ENCODE measurements at regions not wholly inside any gene's neighbourhood (a gene's known extent, or its start where the extent isn't known, plus 50 kb on each side); places are given as distances from the start of the nearest gene placed in this dataset.

GRCh38 chr7:115293628-115294240, 371.8 kb downstream of the MDFIC start:
- TF ChIP-seq POLR2AphosphoS5 (IDR thresholded peaks at IDR 0.05; ENCODE audit: low read depth) (no peak), CTCF (IDR thresholded peaks at IDR 0.05; ENCODE audit: insufficient read depth, low read length) (no peak), GABPA (IDR thresholded peaks at IDR 0.05; ENCODE audit: low read depth) (no peak)
- TF ChIP-seq, protein P1, sequence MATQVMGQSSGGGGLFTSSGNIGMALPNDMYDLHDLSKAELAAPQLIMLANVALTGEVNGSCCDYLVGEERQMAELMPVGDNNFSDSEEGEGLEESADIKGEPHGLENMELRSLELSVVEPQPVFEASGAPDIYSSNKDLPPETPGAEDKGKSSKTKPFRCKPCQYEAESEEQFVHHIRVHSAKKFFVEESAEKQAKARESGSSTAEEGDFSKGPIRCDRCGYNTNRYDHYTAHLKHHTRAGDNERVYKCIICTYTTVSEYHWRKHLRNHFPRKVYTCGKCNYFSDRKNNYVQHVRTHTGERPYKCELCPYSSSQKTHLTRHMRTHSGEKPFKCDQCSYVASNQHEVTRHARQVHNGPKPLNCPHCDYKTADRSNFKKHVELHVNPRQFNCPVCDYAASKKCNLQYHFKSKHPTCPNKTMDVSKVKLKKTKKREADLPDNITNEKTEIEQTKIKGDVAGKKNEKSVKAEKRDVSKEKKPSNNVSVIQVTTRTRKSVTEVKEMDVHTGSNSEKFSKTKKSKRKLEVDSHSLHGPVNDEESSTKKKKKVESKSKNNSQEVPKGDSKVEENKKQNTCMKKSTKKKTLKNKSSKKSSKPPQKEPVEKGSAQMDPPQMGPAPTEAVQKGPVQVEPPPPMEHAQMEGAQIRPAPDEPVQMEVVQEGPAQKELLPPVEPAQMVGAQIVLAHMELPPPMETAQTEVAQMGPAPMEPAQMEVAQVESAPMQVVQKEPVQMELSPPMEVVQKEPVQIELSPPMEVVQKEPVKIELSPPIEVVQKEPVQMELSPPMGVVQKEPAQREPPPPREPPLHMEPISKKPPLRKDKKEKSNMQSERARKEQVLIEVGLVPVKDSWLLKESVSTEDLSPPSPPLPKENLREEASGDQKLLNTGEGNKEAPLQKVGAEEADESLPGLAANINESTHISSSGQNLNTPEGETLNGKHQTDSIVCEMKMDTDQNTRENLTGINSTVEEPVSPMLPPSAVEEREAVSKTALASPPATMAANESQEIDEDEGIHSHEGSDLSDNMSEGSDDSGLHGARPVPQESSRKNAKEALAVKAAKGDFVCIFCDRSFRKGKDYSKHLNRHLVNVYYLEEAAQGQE (IDR thresholded peaks at IDR 0.05; ENCODE audit: insufficient replicate concordance, low read depth), result peak; percentile 67
- DNase-seq (ENCODE audit: low read depth in 1 of 2, low spot score in 1 of 2), result no peak

GRCh38 chr7:115292381-115292780, 370.5 kb downstream of the MDFIC start:
- DNase-seq (ENCODE audit: low read depth in 1 of 2, low spot score in 1 of 2), result no peak
- TF ChIP-seq, protein P1 (IDR thresholded peaks at IDR 0.05; ENCODE audit: insufficient replicate concordance, low read depth), result no peak
- TF ChIP-seq POLR2AphosphoS5 (IDR thresholded peaks at IDR 0.05; ENCODE audit: low read depth), result no peak
- TF ChIP-seq CTCF (IDR thresholded peaks at IDR 0.05; ENCODE audit: insufficient read depth, low read length), result no peak
- TF ChIP-seq GABPA (IDR thresholded peaks at IDR 0.05; ENCODE audit: low read depth), result no peak
- TF ChIP-seq SPI1 (IDR thresholded peaks at IDR 0.05; ENCODE audit: borderline replicate concordance, low read depth), result no peak
- Histone ChIP-seq H3K4me3 (replicated peaks; ENCODE audit: insufficient read depth, low read length) (no peak overlapping the region), H3K27me3 (ENCODE audit: insufficient read depth, poor library complexity, severe bottlenecking) (no peaks in the 10 kb centered on the region), H3K27ac (replicated peaks) (no peak overlapping the region)

More at GRCh38 chr7:115293628-115294240, 371.8 kb downstream of the MDFIC start:
- Histone ChIP-seq H3K4me3 (replicated peaks; ENCODE audit: insufficient read depth, low read length) (no peak overlapping the region), H3K27me3 (ENCODE audit: insufficient read depth, poor library complexity, severe bottlenecking) (no peaks in the 10 kb centered on the region), H3K27ac (replicated peaks) (no peak overlapping the region)

DNA sequence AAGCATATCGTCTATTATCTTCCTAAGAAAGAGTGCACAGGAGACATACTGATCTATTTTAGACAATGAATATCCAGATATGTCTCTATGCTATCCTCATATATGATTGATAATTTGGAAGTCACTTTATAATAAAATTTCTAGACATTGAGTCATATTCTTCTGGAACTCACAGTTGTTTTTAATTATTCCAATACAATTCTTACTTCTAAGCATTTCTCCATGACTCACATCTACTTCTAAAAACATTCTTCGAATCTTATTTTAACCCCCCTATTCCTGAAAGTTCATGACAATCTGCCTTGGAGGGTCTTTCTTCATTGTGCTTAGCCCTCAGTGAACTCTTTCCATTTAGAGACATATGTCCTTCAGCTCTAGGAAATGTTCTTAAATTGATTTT, 368.1 kb downstream of the MDFIC start:
- no peak overlapping the region for H3K27ac ChIP-seq (replicated peaks)
- no peaks in the 10 kb centered on the region for H3K27me3 ChIP-seq (ENCODE audit: insufficient read depth, poor library complexity, severe bottlenecking)
- no peak for DNase-seq (ENCODE audit: low read depth in 1 of 2, low spot score in 1 of 2)
- H3K4me3 ChIP-seq (replicated peaks; ENCODE audit: insufficient read depth, low read length), result no peak overlapping the region
- TF ChIP-seq GABPA (IDR thresholded peaks at IDR 0.05; ENCODE audit: low read depth), result no peak
- TF ChIP-seq POLR2AphosphoS5 (IDR thresholded peaks at IDR 0.05; ENCODE audit: low read depth), result no peak
- TF ChIP-seq, protein P1 (IDR thresholded peaks at IDR 0.05; ENCODE audit: insufficient replicate concordance, low read depth), result no peak
- TF ChIP-seq SPI1 (IDR thresholded peaks at IDR 0.05; ENCODE audit: borderline replicate concordance, low read depth), result no peak
- TF ChIP-seq CTCF (IDR thresholded peaks at IDR 0.05; ENCODE audit: insufficient read depth, low read length), result no peak

All from HL-60 (cell line).